Stomach (tissue), 8 donors: ENCODE measurements at regions not wholly inside any gene's neighbourhood (a gene's known extent, or its start where the extent isn't known, plus 50 kb on each side); places are given as distances from the start of the nearest gene placed in this dataset.
"Not testable (repeated sequence)": the region's sequence is repeated elsewhere in the genome, so short reads cannot be mapped to it uniquely, and the experiment has no call there.

Experiments used
- DNase-seq, 2 donors: peaks; one replicate each; pipeline versions ENCODE4 v3.0.0 to v3.0.0-alpha.2; 2013 to 2019
- H3K27ac ChIP-seq, 5 donors: fragments of 200-600 bp in 4 of 5; sonication (generic) in 4 of 5; one replicate each; pipeline ENCODE4 v1.5.1; 2013 to 2019; ENCODE audit warnings: mild to moderate bottlenecking in 1 of 5, moderate library complexity in 1 of 5
- H3K27me3 ChIP-seq, 3 donors: fragments of 200-600 bp; sonication (generic); one replicate each; pipeline ENCODE4 v1.5.1; 2017 to 2019; ENCODE audit warnings: mixed run types in 1 of 3
- H3K36me3 ChIP-seq, 4 donors: fragments of 200-600 bp; sonication (generic); 1 replicate in 3 of 4; 2 replicates in 1 of 4; pipeline ENCODE4 v1.5.1; 2016 to 2019
- H3K4me1 ChIP-seq, 4 donors: fragments of 200-600 bp; sonication (generic); one replicate each; pipeline ENCODE4 v1.5.1; 2016 to 2019
- H3K4me3 ChIP-seq, 4 donors: fragments of 200-600 bp; sonication (generic) in 3 of 4; one replicate each; pipeline ENCODE4 v1.5.1; 2016 to 2019; ENCODE audit warnings: mild to moderate bottlenecking in 1 of 4
- H3K9me3 ChIP-seq, 4 donors: fragments of 200-600 bp; sonication (generic); one replicate each; pipeline ENCODE4 v1.5.1; 2016 to 2019
- EP300 ChIP-seq: sonication (generic); formaldehyde crosslinking; IDR thresholded peaks from one replicate; pipeline ENCODE4 v1.6.1; 2017; ENCODE audit warnings: antibody characterized with exemption
- POLR2A ChIP-seq, 4 donors: fragments of 450-650 bp; IDR thresholded peaks; one replicate each; pipeline ENCODE4 v1.6.1; 2016; ENCODE audit warnings: antibody characterized with exemption in 4 of 4, control low read depth in 2 of 4, mild to moderate bottlenecking in 1 of 4, moderate library complexity in 1 of 4
- POLR2AphosphoS5 ChIP-seq, 3 donors: sonication (generic); formaldehyde crosslinking; IDR thresholded peaks; one replicate each; pipeline ENCODE4 v1.6.1; 2016; ENCODE audit warnings: antibody characterized with exemption in 3 of 3
- WGBS, 5 donors: extraction: QIAGEN DNeasy Blood & Tissue Kit in 3 of 5; methylation state at CpG; one replicate each; pipeline versions ENCODE4 v1.1.5 to v1.1.7; 2013 to 2018; 5-methylcytosine and 5-hydroxymethylcytosine counted together
- intact Hi-C: fragments of 100-400 bp; cut with DNase I; formaldehyde crosslinking; loops from one replicate; pipeline ENCODE4 v1.15.1; 2023; ENCODE audit warnings: low total_unique reads
- TF ChIP-seq, protein P1 (sequence below), 7 experiments: fragments of 450-650 bp in 4 of 7; fragments of 200-600 bp in 3 of 7; sonication (generic) in 3 of 7; IDR thresholded peaks; one replicate each; pipeline ENCODE4 v1.5.1; 2016 to 2019; ENCODE audit warnings: antibody characterized with exemption in 7 of 7, control low read depth in 2 of 7, mild to moderate bottlenecking in 1 of 7
- donor health status: healthy with polysubstance abuse.
- donor health status: Bipolar disorder and iron deficiency.
- donor health status: healthy.

DNA sequence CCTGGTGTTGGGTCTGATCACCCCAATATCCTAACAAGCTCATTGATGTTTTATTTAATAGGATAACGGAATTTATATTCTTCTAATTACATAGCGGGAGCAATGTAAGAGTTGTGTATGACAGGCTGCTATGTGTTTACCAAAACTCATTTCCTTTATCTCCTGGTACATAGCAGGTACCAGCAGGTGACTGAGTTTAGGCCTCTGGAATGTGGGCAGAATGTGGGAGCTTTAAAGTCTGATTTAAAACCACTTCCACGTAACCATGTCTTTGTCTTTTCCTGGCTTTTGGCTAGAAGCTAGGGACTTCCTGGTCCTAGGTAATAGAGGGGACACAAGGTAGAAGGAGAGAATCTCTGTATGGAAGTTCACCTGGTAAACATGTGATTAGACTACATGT lies 504.6 kb upstream of the SYNCRIP start:
- no peak overlapping the region for H3K27ac ChIP-seq
- no peak for DNase-seq
- WGBS, 5 donors = 85 to 94% (median 91%) methylated on average over 3 of the region's 3 CpGs
- intact Hi-C loops = no loop called here
- H3K27me3 ChIP-seq = no peaks in the 10 kb centered on the region
- H3K4me1 ChIP-seq = no peaks in the 10 kb centered on the region
- H3K36me3 ChIP-seq = no peaks in the 10 kb centered on the region
- TF ChIP-seq, protein P1, sequence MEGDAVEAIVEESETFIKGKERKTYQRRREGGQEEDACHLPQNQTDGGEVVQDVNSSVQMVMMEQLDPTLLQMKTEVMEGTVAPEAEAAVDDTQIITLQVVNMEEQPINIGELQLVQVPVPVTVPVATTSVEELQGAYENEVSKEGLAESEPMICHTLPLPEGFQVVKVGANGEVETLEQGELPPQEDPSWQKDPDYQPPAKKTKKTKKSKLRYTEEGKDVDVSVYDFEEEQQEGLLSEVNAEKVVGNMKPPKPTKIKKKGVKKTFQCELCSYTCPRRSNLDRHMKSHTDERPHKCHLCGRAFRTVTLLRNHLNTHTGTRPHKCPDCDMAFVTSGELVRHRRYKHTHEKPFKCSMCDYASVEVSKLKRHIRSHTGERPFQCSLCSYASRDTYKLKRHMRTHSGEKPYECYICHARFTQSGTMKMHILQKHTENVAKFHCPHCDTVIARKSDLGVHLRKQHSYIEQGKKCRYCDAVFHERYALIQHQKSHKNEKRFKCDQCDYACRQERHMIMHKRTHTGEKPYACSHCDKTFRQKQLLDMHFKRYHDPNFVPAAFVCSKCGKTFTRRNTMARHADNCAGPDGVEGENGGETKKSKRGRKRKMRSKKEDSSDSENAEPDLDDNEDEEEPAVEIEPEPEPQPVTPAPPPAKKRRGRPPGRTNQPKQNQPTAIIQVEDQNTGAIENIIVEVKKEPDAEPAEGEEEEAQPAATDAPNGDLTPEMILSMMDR (IDR thresholded peaks at IDR 0.05) = no peak
- TF ChIP-seq EP300 = no peak
- no peak for TF ChIP-seq POLR2A (IDR thresholded peaks at IDR 0.05)
- TF ChIP-seq POLR2AphosphoS5 (IDR thresholded peaks at IDR 0.05) = no peak
- no peak overlapping the region for H3K4me3 ChIP-seq
- peaks cover 0 to 5% (median 0%) of the 10 kb centered on the region in 4 donors for H3K9me3 ChIP-seq

DNA sequence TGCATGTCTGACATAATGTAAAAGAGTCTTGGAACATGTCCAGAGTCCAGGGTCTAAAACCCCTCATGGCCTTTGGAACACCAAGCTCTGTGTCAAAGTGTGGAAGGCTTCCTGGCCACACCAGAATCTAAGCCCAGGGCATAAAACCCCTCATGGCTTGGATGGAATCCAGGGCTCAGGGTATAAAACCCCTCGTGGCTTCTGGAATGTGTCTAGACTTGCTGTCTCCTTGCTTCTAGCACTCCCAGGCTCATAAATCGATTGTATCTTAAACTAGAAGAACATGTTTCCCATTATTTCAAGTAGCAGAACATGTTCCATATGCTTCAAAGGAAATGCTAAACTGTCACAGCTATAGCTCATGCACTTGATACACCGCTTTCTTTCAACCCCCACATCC lies 504.1 kb upstream of the SYNCRIP start:
- WGBS, 5 donors = 40 to 55% (median 54%) methylated on average over 3 of the region's 3 CpGs
- not testable (repeated sequence) for H3K4me3 ChIP-seq

DNA sequence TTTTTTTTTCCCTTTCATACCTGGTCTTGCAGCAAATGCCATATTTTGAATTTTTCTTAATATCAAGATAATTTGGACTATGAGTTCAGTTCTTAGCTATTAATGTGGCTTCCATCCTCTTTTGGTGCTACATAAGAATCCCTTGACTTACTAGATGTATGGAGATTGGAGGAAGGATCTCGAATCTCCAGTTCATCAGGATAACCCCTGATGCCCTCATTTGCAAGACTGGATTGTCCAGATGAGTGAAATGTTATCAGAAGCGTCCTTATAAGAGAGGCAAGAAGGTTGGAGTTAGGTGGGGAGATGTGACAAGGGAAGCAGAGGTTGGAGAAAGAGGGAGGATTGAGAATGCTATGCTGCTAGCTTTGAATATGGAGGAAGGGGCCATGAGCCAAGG lies 499.6 kb upstream of the SYNCRIP start:
- no peak for DNase-seq
- Histone ChIP-seq H3K27ac (no peak overlapping the region), H3K9me3 (peaks cover 0 to 5% (median 0%) of the 10 kb centered on the region in 4 donors), H3K4me1 (no peaks in the 10 kb centered on the region), H3K36me3 (no peaks in the 10 kb centered on the region), H3K27me3 (no peaks in the 10 kb centered on the region), H3K4me3 (no peak overlapping the region)
- intact Hi-C loops = no loop called here
- TF ChIP-seq EP300 (no peak), POLR2A (IDR thresholded peaks at IDR 0.05) (no peak), POLR2AphosphoS5 (IDR thresholded peaks at IDR 0.05) (no peak)
- TF ChIP-seq, protein P1 (IDR thresholded peaks at IDR 0.05) = no peak
- WGBS, 5 donors = 36 to 60% (median 52%) methylated on average over 2 of the region's 2 CpGs

More for the DNA sequence above, 504.1 kb upstream of the SYNCRIP start:
- H3K4me1 ChIP-seq, H3K27ac ChIP-seq, intact Hi-C loops, DNase-seq, H3K27me3 ChIP-seq, H3K36me3 ChIP-seq, H3K9me3 ChIP-seq: not testable (repeated sequence)

DNA sequence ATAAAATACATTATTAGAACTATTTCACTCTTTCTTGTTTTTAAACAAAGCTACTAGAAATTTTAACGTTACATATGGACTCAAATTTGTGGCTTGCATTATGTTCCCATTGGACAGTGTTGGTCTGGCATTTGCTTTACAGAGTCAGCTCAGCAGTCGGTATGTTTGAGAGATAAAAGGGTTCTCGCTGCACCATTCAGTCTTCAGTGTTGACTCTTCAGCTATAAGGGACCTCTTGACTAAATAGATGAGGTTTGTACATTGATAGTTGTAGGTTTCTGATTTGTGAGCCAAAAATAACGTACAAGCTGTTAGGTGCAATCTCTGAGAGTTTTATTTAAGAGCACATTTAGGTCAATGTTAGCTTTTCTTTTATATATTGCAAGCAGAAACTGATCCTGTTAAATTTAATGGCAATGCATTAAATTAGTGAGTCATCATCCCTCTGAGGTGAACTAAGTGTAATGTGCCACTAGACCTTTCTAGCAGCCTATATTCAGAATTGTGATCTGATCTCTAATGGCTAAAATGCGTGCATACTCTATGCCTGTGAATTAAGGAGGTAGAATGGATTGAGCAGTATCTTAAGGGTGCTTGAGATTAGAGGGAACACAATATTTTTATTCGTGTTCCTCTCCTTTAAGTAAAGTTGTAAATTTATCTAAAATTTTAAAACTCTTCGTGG lies 485.6 kb upstream of the SYNCRIP start:
- intact Hi-C loops = no loop called here
- Histone ChIP-seq H3K36me3 (no peaks in the 10 kb centered on the region), H3K4me1 (no peaks in the 10 kb centered on the region), H3K9me3 (peaks cover 0 to 12% (median 8%) of the 10 kb centered on the region in 4 donors), H3K27me3 (no peaks in the 10 kb centered on the region), H3K4me3 (no peak overlapping the region), H3K27ac (no peak overlapping the region)
- WGBS, 5 donors = 38 to 53% (median 46%) methylated on average over 7 of the region's 7 CpGs
- DNase-seq = no peak
- TF ChIP-seq POLR2A (IDR thresholded peaks at IDR 0.05) (no peak), POLR2AphosphoS5 (IDR thresholded peaks at IDR 0.05) (no peak), EP300 (no peak)
- TF ChIP-seq, protein P1 (IDR thresholded peaks at IDR 0.05) = no peak

DNA sequence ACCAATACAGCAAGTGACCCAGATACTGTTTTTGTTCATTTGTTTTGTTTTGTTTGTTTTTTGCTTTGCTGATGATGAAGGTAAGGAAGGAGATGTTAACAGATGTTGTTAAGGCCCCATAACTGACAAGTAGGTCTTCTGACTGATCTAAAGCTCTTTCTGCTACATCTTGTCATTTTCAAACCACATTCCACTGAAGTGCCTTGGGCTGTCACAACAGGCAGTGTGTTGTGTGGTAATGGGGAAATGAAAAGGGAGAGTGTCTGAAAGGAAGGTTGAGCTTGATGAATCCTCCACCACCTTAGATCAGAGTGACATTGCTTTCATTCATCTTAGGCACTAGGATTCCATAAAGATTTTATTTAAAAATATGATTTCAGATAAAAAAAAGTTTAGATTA lies 479.4 kb upstream of the SYNCRIP start:
- TF ChIP-seq EP300 (no peak), POLR2AphosphoS5 (IDR thresholded peaks at IDR 0.05) (no peak), POLR2A (IDR thresholded peaks at IDR 0.05) (no peak)
- TF ChIP-seq, protein P1 (IDR thresholded peaks at IDR 0.05) = no peak
- no peak overlapping the region for H3K27ac ChIP-seq
- intact Hi-C loops = no loop called here

More for the DNA sequence above, 479.4 kb upstream of the SYNCRIP start:
- H3K27me3 ChIP-seq = no peaks in the 10 kb centered on the region
- no peaks in the 10 kb centered on the region for H3K4me1 ChIP-seq
- no peaks in the 10 kb centered on the region for H3K9me3 ChIP-seq
- H3K4me3 ChIP-seq = no peak overlapping the region
- no peaks in the 10 kb centered on the region for H3K36me3 ChIP-seq
- no peak for DNase-seq
